ENCODE measurements at regions not wholly inside any gene's neighbourhood (a gene's known extent, or its start where the extent isn't known, plus 50 kb on each side); places are given as distances from the start of the nearest gene placed in this dataset.

GRCh38 chr2:106667478-106668070 is 180.4 kb downstream of the CD8B2 start:
- H3K4me3 ChIP-seq: no peak overlapping the region
- DNase-seq (no peak), ATAC-seq (no peak)
- no peak overlapping the region for H3K27ac ChIP-seq
- no peaks in the 10 kb centered on the region for H3K9me3 ChIP-seq
- no peaks in the 10 kb centered on the region for H3K27me3 ChIP-seq (ENCODE audit: low read depth)
- no peak for TF ChIP-seq CTCF (IDR thresholded peaks at IDR 0.05)
- intact Hi-C loops (cut with DNase I): no loop called here
- no peaks in the 10 kb centered on the region for H3K36me3 ChIP-seq
- no peaks in the 10 kb centered on the region for H3K4me1 ChIP-seq

- intact Hi-C loops (cut with DNase I): no loop called here
Observed at GRCh38 chr2:106685180-106685897, 198.2 kb downstream of the CD8B2 start.

GRCh38 chr2:106686814-106687213 is 199.2 kb downstream of the ST6GAL2 start:
- Histone ChIP-seq H3K27ac (no peak overlapping the region), H3K4me3 (no peak overlapping the region), H3K36me3 (no peaks in the 10 kb centered on the region), H3K9me3 (peaks cover 17% of the 10 kb centered on the region), H3K4me1 (no peaks in the 10 kb centered on the region), H3K27me3 (ENCODE audit: low read depth) (no peaks in the 10 kb centered on the region)
- ATAC-seq: no peak
- TF ChIP-seq CTCF (IDR thresholded peaks at IDR 0.05): no peak
- DNase-seq: no peak
- intact Hi-C loops (cut with DNase I): no loop called here

More at GRCh38 chr2:106685180-106685897, 198.2 kb downstream of the CD8B2 start:
- no peaks in the 10 kb centered on the region for H3K4me1 ChIP-seq
- no peak overlapping the region for H3K4me3 ChIP-seq
- H3K27ac ChIP-seq: no peak overlapping the region
- no peak for TF ChIP-seq CTCF (IDR thresholded peaks at IDR 0.05)
- DNase-seq (no peak), ATAC-seq (no peak)
- H3K27me3 ChIP-seq (ENCODE audit: low read depth): no peaks in the 10 kb centered on the region
- peaks cover 17% of the 10 kb centered on the region for H3K9me3 ChIP-seq
- H3K36me3 ChIP-seq: no peaks in the 10 kb centered on the region

GRCh38 chr2:106694964-106695470 is 190.9 kb downstream of the ST6GAL2 start:
- DNase-seq (no peak), ATAC-seq (no peak)
- Histone ChIP-seq H3K4me1 (no peaks in the 10 kb centered on the region), H3K9me3 (no peaks in the 10 kb centered on the region), H3K27ac (no peak overlapping the region), H3K27me3 (ENCODE audit: low read depth) (no peaks in the 10 kb centered on the region), H3K36me3 (no peaks in the 10 kb centered on the region), H3K4me3 (no peak overlapping the region)
- no peak for TF ChIP-seq CTCF (IDR thresholded peaks at IDR 0.05)
- intact Hi-C loops (cut with DNase I): no loop called here

GRCh38 chr2:106695919-106696318 is 190.0 kb downstream of the ST6GAL2 start:
- intact Hi-C loops (cut with DNase I): no loop called here
- Histone ChIP-seq H3K4me1 (no peaks in the 10 kb centered on the region), H3K4me3 (no peak overlapping the region), H3K27ac (no peak overlapping the region), H3K36me3 (no peaks in the 10 kb centered on the region), H3K9me3 (no peaks in the 10 kb centered on the region), H3K27me3 (ENCODE audit: low read depth) (no peaks in the 10 kb centered on the region)
- ATAC-seq: no peak
- TF ChIP-seq CTCF (IDR thresholded peaks at IDR 0.05): no peak
- DNase-seq: no peak

All from lower lobe of right lung (tissue), 2 donors.